CD14-positive monocyte (primary cell): ENCODE measurements at regions not wholly inside any gene's neighbourhood (a gene's known extent, or its start where the extent isn't known, plus 50 kb on each side); places are given as distances from the start of the nearest gene placed in this dataset.

ENCODE experiments used
- DNase-seq, 3 donors: peaks; one replicate each; pipeline ENCODE4 v3.0.0-alpha.2; 2011 to 2022
- H2AFZ ChIP-seq: 2 replicates; pipeline ENCODE4 v1.6.0; 2012; ENCODE audit warnings: mild to moderate bottlenecking, low read depth, low read length, inconsistent platforms; ENCODE audit not compliant: insufficient read depth, poor library complexity, severe bottlenecking
- H3K27ac ChIP-seq, 2 donors: 1 replicate in 1 of 2; 2 replicates in 1 of 2; pipeline ENCODE4 v1.5.1; 2012 to 2013; ENCODE audit warnings: low read length in 2 of 2, control low read depth in 1 of 2, inconsistent platforms in 1 of 2, low read depth in 1 of 2, mild to moderate bottlenecking in 1 of 2
- H3K27me3 ChIP-seq, 2 donors: one replicate each; pipeline versions ENCODE4 v1.6.0 to v1.6.1; 2011 to 2013; ENCODE audit warnings: low read length in 2 of 2; ENCODE audit not compliant: control insufficient read depth in 2 of 2, insufficient read depth in 2 of 2
- H3K36me3 ChIP-seq, 2 donors: replicated peaks in 1 of 2; 1 replicate in 1 of 2; 2 replicates in 1 of 2; pipeline versions ENCODE4 v1.5.1 to v1.6.1; 2012 to 2013; ENCODE audit warnings: low read length in 2 of 2, control low read depth in 1 of 2, inconsistent platforms in 1 of 2, mild to moderate bottlenecking in 1 of 2; ENCODE audit not compliant: insufficient read depth in 2 of 2, control insufficient read depth in 1 of 2
- H3K4me1 ChIP-seq, 2 donors: 1 replicate in 1 of 2; 2 replicates in 1 of 2; pipeline versions ENCODE4 v1.5.1 to v1.6.1; 2012 to 2013; ENCODE audit warnings: low read length in 2 of 2, control low read depth in 1 of 2, inconsistent platforms in 1 of 2, mild to moderate bottlenecking in 1 of 2, moderate library complexity in 1 of 2; ENCODE audit not compliant: insufficient read depth in 2 of 2, control insufficient read depth in 1 of 2
- H3K4me2 ChIP-seq: replicated peaks from 2 replicates; pipeline ENCODE3; 2012; ENCODE audit warnings: low read length, moderate library complexity, mild to moderate bottlenecking; ENCODE audit not compliant: poor library complexity, severe bottlenecking; ENCODE audit errors: extremely low read depth
- H3K4me3 ChIP-seq, 3 experiments: fragments of 200-600 bp in 1 of 3; sonication (generic) in 1 of 3; replicated peaks in 1 of 3; 1 replicate in 2 of 3; 2 replicates in 1 of 3; pipeline ENCODE4 v1.5.1; 2011 to 2013; ENCODE audit warnings: low read length in 3 of 3, mild to moderate bottlenecking in 3 of 3, control low read depth in 2 of 3, low read depth in 2 of 3, inconsistent platforms in 1 of 3, moderate library complexity in 1 of 3
- H3K79me2 ChIP-seq: 2 replicates; pipeline ENCODE4 v1.6.0; 2012; ENCODE audit warnings: mild to moderate bottlenecking, control low read depth, inconsistent platforms, low read length, moderate library complexity; ENCODE audit not compliant: insufficient read depth
- H3K9ac ChIP-seq: 2 replicates; pipeline ENCODE4 v1.6.0; 2017; ENCODE audit warnings: low read length, mild to moderate bottlenecking; ENCODE audit not compliant: insufficient read depth, poor library complexity, severe bottlenecking
- H3K9me3 ChIP-seq, 2 donors: replicated peaks in 1 of 2; 1 replicate in 1 of 2; 2 replicates in 1 of 2; pipeline versions ENCODE4 v1.5.1 to v1.6.1; 2012 to 2013; ENCODE audit warnings: low read length in 2 of 2, control low read depth in 1 of 2; ENCODE audit not compliant: control insufficient read depth in 1 of 2, insufficient read depth in 1 of 2
- H4K20me1 ChIP-seq: 2 replicates; pipeline ENCODE4 v1.6.0; 2012; ENCODE audit warnings: mild to moderate bottlenecking, low read length, control low read depth, moderate library complexity; ENCODE audit not compliant: insufficient read depth
- H3K27ac Mint-ChIP-seq, 7 donors: one replicate each; pipeline ENCODE4 v1.8.0; 2020; ENCODE audit warnings: mild to moderate bottlenecking in 7 of 7, mixed read lengths in 7 of 7, moderate library complexity in 6 of 7, inconsistent platforms in 2 of 7
- H3K27me3 Mint-ChIP-seq, 3 donors: one replicate each; pipeline ENCODE4 v1.8.0; 2021 to 2022; ENCODE audit warnings: low read depth in 3 of 3, mild to moderate bottlenecking in 3 of 3, mixed read lengths in 3 of 3, moderate library complexity in 3 of 3, inconsistent platforms in 1 of 3
- H3K36me3 Mint-ChIP-seq, 2 donors: one replicate each; pipeline ENCODE4 v1.8.0; 2020; ENCODE audit warnings: mixed read lengths in 2 of 2, inconsistent platforms in 1 of 2, mild to moderate bottlenecking in 1 of 2
- H3K4me1 Mint-ChIP-seq: one replicate; pipeline ENCODE4 v1.8.0; 2020; ENCODE audit warnings: mild to moderate bottlenecking, mixed read lengths
- H3K4me3 Mint-ChIP-seq, 2 donors: one replicate each; pipeline ENCODE4 v1.8.0; 2020; ENCODE audit warnings: mild to moderate bottlenecking in 2 of 2, mixed read lengths in 2 of 2, moderate library complexity in 1 of 2
- H3K9me3 Mint-ChIP-seq, 7 donors: one replicate each; pipeline ENCODE4 v1.8.0; 2020 to 2022; ENCODE audit warnings: mixed read lengths in 7 of 7, mild to moderate bottlenecking in 6 of 7, moderate library complexity in 6 of 7, inconsistent platforms in 2 of 7
- WGBS: methylation state at CpG from one replicate; pipeline ENCODE4 v1.1.5; 2013; ENCODE audit warnings: missing lambda C conversion rate; ENCODE audit not compliant: insufficient coverage; 5-methylcytosine and 5-hydroxymethylcytosine counted together
- intact Hi-C, 2 donors: fragments of 100-400 bp; cut with micrococcal nuclease; formaldehyde crosslinking; loops; one replicate each; pipeline versions ENCODE4 v1.15.0 to v1.15.1; 2023
- TF ChIP-seq, protein P1 (sequence below): fragments of 200-600 bp; IDR thresholded peaks from one replicate; pipeline ENCODE4 v1.8.0; 2022; ENCODE audit warnings: antibody characterized with exemption, mild to moderate bottlenecking

DNA sequence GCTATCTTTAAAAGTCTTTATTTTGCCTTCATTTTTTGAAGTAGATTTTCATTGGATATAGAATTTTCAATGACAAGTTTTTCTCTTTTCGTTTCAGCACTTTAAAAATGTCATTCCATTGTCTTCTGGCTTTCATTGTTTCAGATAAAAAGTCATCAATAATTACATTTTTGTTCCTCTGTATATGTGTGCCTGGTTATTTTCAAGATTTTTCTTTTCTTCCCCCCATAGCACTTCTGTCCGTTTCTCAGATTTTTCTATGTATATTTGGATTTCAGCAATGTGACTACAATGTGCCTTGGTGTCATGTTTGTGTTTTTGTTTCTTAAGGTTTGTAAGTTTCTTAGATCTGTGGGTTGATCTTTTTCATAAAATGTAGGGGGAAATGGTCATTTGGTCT is 66.3 kb upstream of the HSD17B12 start:
- Mint-ChIP-seq H3K4me3 (no peak overlapping the region), H3K4me1 (no peaks in the 10 kb centered on the region), H3K9me3 (peaks cover 14 to 28% (median 24%) of the 10 kb centered on the region in 7 donors), H3K36me3 (no peaks in the 10 kb centered on the region), H3K27me3 (peaks cover 2 to 5% (median 3%) of the 10 kb centered on the region in 3 donors), H3K27ac (no peak overlapping the region)
- no peak for DNase-seq
- no peak overlapping the region for H3K4me2 ChIP-seq
- no peak overlapping the region for H3K4me3 ChIP-seq
- no peak overlapping the region for H3K9ac ChIP-seq
- WGBS = no CpG with 5 or more reads among the region's 2 CpGs
- intact Hi-C loops = no loop called here
- H3K9me3 ChIP-seq = peaks cover 8 to 20% of the 10 kb centered on the region in 2 donors
- H2AFZ ChIP-seq = no peak overlapping the region
- no peaks in the 10 kb centered on the region for H4K20me1 ChIP-seq
- no peaks in the 10 kb centered on the region for H3K79me2 ChIP-seq
- no peaks in the 10 kb centered on the region for H3K4me1 ChIP-seq
- H3K27ac ChIP-seq = no peak overlapping the region
- no peaks in the 10 kb centered on the region for H3K27me3 ChIP-seq
- TF ChIP-seq, protein P1, sequence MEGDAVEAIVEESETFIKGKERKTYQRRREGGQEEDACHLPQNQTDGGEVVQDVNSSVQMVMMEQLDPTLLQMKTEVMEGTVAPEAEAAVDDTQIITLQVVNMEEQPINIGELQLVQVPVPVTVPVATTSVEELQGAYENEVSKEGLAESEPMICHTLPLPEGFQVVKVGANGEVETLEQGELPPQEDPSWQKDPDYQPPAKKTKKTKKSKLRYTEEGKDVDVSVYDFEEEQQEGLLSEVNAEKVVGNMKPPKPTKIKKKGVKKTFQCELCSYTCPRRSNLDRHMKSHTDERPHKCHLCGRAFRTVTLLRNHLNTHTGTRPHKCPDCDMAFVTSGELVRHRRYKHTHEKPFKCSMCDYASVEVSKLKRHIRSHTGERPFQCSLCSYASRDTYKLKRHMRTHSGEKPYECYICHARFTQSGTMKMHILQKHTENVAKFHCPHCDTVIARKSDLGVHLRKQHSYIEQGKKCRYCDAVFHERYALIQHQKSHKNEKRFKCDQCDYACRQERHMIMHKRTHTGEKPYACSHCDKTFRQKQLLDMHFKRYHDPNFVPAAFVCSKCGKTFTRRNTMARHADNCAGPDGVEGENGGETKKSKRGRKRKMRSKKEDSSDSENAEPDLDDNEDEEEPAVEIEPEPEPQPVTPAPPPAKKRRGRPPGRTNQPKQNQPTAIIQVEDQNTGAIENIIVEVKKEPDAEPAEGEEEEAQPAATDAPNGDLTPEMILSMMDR = no peak
- no peaks in the 10 kb centered on the region for H3K36me3 ChIP-seq

DNA sequence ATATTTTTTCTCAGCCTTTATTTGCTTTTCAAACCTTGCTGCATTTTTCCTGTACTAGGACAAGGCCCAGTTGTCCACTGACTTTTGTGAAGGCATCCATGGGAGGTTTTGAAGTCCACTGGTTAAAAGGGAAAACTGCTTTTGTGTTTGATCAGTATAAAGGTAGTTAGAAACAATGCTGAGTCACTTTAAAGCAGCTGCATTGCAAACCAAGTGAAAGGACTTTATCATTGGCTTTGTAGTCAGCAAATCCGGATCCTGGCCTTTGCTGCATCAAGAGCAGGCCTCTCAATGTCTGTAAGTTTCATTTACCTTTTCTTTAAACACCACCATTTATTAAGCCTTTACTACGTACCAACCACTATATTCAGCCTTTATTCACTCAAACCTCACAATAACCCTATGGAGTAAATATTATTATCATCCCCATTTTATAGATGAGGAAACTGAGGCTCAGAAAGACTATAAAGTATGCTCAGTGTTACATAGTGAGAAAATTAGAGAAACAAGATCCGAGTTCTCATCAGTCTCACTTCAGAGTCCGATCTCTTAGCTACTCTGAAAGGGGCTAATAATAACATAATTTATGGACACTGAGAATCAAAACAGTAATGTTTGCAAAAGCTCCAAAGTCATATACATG is 60.6 kb upstream of the HSD17B12 start:
- H3K36me3 Mint-ChIP-seq = no peaks in the 10 kb centered on the region
- WGBS = 89% methylated on average over 1 of the region's 4 CpGs
- no peaks in the 10 kb centered on the region for H3K4me1 Mint-ChIP-seq

More for the DNA sequence above, 60.6 kb upstream of the HSD17B12 start:
- Mint-ChIP-seq H3K27me3 (peaks cover 2 to 17% (median 7%) of the 10 kb centered on the region in 3 donors), H3K4me3 (no peak overlapping the region), H3K27ac (no peak overlapping the region), H3K9me3 (peaks cover 2 to 24% (median 7%) of the 10 kb centered on the region in 7 donors)
- no peak overlapping the region for H3K4me2 ChIP-seq
- no peak overlapping the region for H3K4me3 ChIP-seq
- peaks cover 7 to 19% of the 10 kb centered on the region in 2 donors for H3K27me3 ChIP-seq
- no peaks in the 10 kb centered on the region for H3K79me2 ChIP-seq
- H3K9ac ChIP-seq = no peak overlapping the region
- TF ChIP-seq, protein P1 = no peak
- DNase-seq = no peak
- H3K4me1 ChIP-seq = no peaks in the 10 kb centered on the region
- no peak overlapping the region for H3K27ac ChIP-seq
- no peak overlapping the region for H2AFZ ChIP-seq
- H3K9me3 ChIP-seq = peaks cover 0 to 7% of the 10 kb centered on the region in 2 donors
- intact Hi-C loops = no loop called here
- no peaks in the 10 kb centered on the region for H3K36me3 ChIP-seq
- no peaks in the 10 kb centered on the region for H4K20me1 ChIP-seq
